B cell (primary cell): ENCODE measurements at regions not wholly inside any gene's neighbourhood (a gene's known extent, or its start where the extent isn't known, plus 50 kb on each side); places are given as distances from the start of the nearest gene placed in this dataset.

Experiments used
- ATAC-seq: fragments of 200-7000 bp; cut with Tn5 transposase; one replicate; pipeline ENCODE4 v1.10.0; 2021; ENCODE audit warnings: low read depth, mild to moderate bottlenecking, moderate number of reproducible peaks, moderate library complexity
- CTCF ChIA-PET: fragments of 350-600 bp; sonication (Branson Sonifier 250); formaldehyde crosslinking; loops from one replicate; lab custom pipeline; 2021; ENCODE audit warnings: antibody characterized with exemption, inconsistent platforms; lab: Charles Lee
- POLR2A ChIA-PET: fragments of 350-600 bp; sonication (Branson Sonifier 250); formaldehyde crosslinking; loops from one replicate; lab custom pipeline; 2021; ENCODE audit warnings: antibody characterized with exemption; lab: Charles Lee
- DNase-seq: peaks from one replicate; pipeline ENCODE4 v3.0.0; 2013
- H2AFZ ChIP-seq: 2 replicates; pipeline ENCODE4 v1.6.1; 2012; ENCODE audit warnings: mild to moderate bottlenecking, low read depth, low read length; ENCODE audit not compliant: insufficient read depth, poor library complexity, severe bottlenecking
- H3K27ac ChIP-seq, 2 donors: 1 replicate in 1 of 2; 2 replicates in 1 of 2; pipeline ENCODE4 v1.5.1; 2012 to 2013; ENCODE audit warnings: low read length in 2 of 2, mild to moderate bottlenecking in 2 of 2, moderate library complexity in 1 of 2
- H3K27me3 ChIP-seq, 4 experiments: fragments of 200-600 bp in 1 of 4; sonication (generic) in 1 of 4; replicated peaks in 1 of 4; 1 replicate in 2 of 4; 2 replicates in 2 of 4; pipeline versions ENCODE4 v1.6.1 to v1.7.0; 2013 to 2016; ENCODE audit warnings: low read length in 3 of 4, mild to moderate bottlenecking in 2 of 4, mixed read lengths in 1 of 4, moderate library complexity in 1 of 4; ENCODE audit not compliant: insufficient read depth in 4 of 4, control insufficient read depth in 3 of 4; ENCODE audit errors: control extremely low read depth in 1 of 4
- H3K36me3 ChIP-seq, 2 experiments: replicated peaks in 1 of 2; 1 replicate in 1 of 2; 2 replicates in 1 of 2; pipeline versions ENCODE4 v1.6.1 to v1.7.1; 2013; ENCODE audit warnings: low read length in 1 of 2; ENCODE audit not compliant: insufficient read depth in 2 of 2, control insufficient read depth in 1 of 2; ENCODE audit errors: control extremely low read depth in 1 of 2, extremely low read depth in 1 of 2
- H3K4me1 ChIP-seq, 2 donors: fragments of 200-600 bp in 1 of 2; sonication (generic) in 1 of 2; 1 replicate in 1 of 2; 2 replicates in 1 of 2; pipeline versions ENCODE4 v1.5.1 to v1.6.1; 2013 to 2017; ENCODE audit warnings: low read length in 2 of 2; ENCODE audit not compliant: control insufficient read depth in 2 of 2, insufficient read depth in 2 of 2
- H3K4me2 ChIP-seq: replicated peaks from 2 replicates; pipeline ENCODE3; 2012; ENCODE audit warnings: mild to moderate bottlenecking, low read depth, low read length; ENCODE audit not compliant: poor library complexity, severe bottlenecking
- H3K4me3 ChIP-seq, 5 experiments: fragments of 200-600 bp in 1 of 5; sonication (generic) in 1 of 5; 1 replicate in 3 of 5; 2 replicates in 2 of 5; pipeline versions ENCODE4 v1.5.1 to v1.7.0; 2011 to 2016; ENCODE audit warnings: low read length in 4 of 5, mild to moderate bottlenecking in 4 of 5, low read depth in 2 of 5, control low read depth in 1 of 5, moderate library complexity in 1 of 5; ENCODE audit not compliant: insufficient read depth in 1 of 5; ENCODE audit errors: control extremely low read depth in 1 of 5, extremely low read depth in 1 of 5
- H3K79me2 ChIP-seq: fragments of 200-600 bp; sonication (generic); one replicate; pipeline ENCODE4 v1.6.0; 2016; ENCODE audit warnings: low read length; ENCODE audit not compliant: control insufficient read depth, insufficient read depth
- H3K9ac ChIP-seq: fragments of 200-600 bp; sonication (generic); 2 replicates; pipeline ENCODE4 v1.6.1; 2017; ENCODE audit warnings: mild to moderate bottlenecking, low read length, moderate library complexity
- H3K9me3 ChIP-seq, 3 donors: one replicate each; pipeline versions ENCODE4 v1.6.1 to v1.7.1; 2013; ENCODE audit warnings: low read length in 2 of 3; ENCODE audit not compliant: control insufficient read depth in 2 of 3, insufficient read depth in 1 of 3; ENCODE audit errors: control extremely low read depth in 1 of 3
- H4K20me1 ChIP-seq: 2 replicates; pipeline ENCODE4 v1.6.0; 2012; ENCODE audit warnings: mild to moderate bottlenecking, low read length; ENCODE audit not compliant: insufficient read depth, control insufficient read depth, poor library complexity, severe bottlenecking
- H3K27ac Mint-ChIP-seq: one replicate; pipeline ENCODE4 v1.8.0; 2021; ENCODE audit warnings: mixed read lengths
- H3K27me3 Mint-ChIP-seq: one replicate; pipeline ENCODE4 v1.8.0; 2021; ENCODE audit warnings: mixed read lengths
- H3K4me1 Mint-ChIP-seq: one replicate; pipeline ENCODE4 v1.8.0; 2021; ENCODE audit warnings: mixed read lengths
- H3K4me3 Mint-ChIP-seq: one replicate; pipeline ENCODE4 v1.8.0; 2021; ENCODE audit warnings: mixed read lengths
- H3K9me3 Mint-ChIP-seq: one replicate; pipeline ENCODE4 v1.8.0; 2022; ENCODE audit warnings: mixed read lengths; ENCODE audit not compliant: insufficient read depth
- CTCF ChIP-seq: fragments of 200-600 bp; IDR thresholded peaks from one replicate; pipeline ENCODE4 v1.8.0; 2022; ENCODE audit warnings: antibody characterized with exemption, mild to moderate bottlenecking
- EZH2 ChIP-seq: IDR thresholded peaks from 2 replicates; pipeline ENCODE4 v1.6.1; 2012; ENCODE audit warnings: borderline replicate concordance, low read depth, mild to moderate bottlenecking, moderate library complexity, low read length; ENCODE audit not compliant: insufficient read depth, poor library complexity, severe bottlenecking
- WGBS: methylation state at CpG from one replicate; pipeline ENCODE4 v1.1.5; 2013; ENCODE audit warnings: missing lambda C conversion rate; ENCODE audit not compliant: insufficient coverage; 5-methylcytosine and 5-hydroxymethylcytosine counted together
- intact Hi-C: fragments of 100-400 bp; cut with micrococcal nuclease; formaldehyde crosslinking; loops from one replicate; pipeline ENCODE4 v1.10.0; 2022

GRCh38 chr21:23155281-23155680 is 2157.1 kb downstream of the NCAM2 start:
- no peaks in the 10 kb centered on the region for H3K9me3 ChIP-seq
- DNase-seq = no peak
- H3K27me3 Mint-ChIP-seq = no peaks in the 10 kb centered on the region
- ChIA-PET POLR2A (no interaction called here), CTCF (no interaction called here)
- no peak overlapping the region for H3K4me2 ChIP-seq
- H3K79me2 ChIP-seq = no peaks in the 10 kb centered on the region
- H4K20me1 ChIP-seq = no peaks in the 10 kb centered on the region
- H3K27me3 ChIP-seq = no peaks in the 10 kb centered on the region
- H3K4me3 ChIP-seq = no peak overlapping the region
- ATAC-seq = no peak
- H3K9me3 Mint-ChIP-seq = no peaks in the 10 kb centered on the region
- no peak overlapping the region for H3K27ac ChIP-seq
- H3K4me1 Mint-ChIP-seq = no peaks in the 10 kb centered on the region
- intact Hi-C loops = no loop called here
- H3K27ac Mint-ChIP-seq = no peak overlapping the region
- H3K4me1 ChIP-seq = no peaks in the 10 kb centered on the region
- no peak overlapping the region for H2AFZ ChIP-seq
- no peaks in the 10 kb centered on the region for H3K36me3 ChIP-seq
- no peak for TF ChIP-seq EZH2
- TF ChIP-seq CTCF = no peak
- H3K9ac ChIP-seq = no peak overlapping the region
- no peak overlapping the region for H3K4me3 Mint-ChIP-seq
- no CpG with 5 or more reads among the region's 2 CpGs for WGBS

- POLR2A ChIA-PET = no interaction called here
- no peak overlapping the region for H3K4me2 ChIP-seq
Observed at GRCh38 chr21:23160914-23161313, 2162.7 kb downstream of the NCAM2 start.

More at GRCh38 chr21:23160914-23161313, 2162.7 kb downstream of the NCAM2 start:
- H2AFZ ChIP-seq = no peak overlapping the region
- no peak overlapping the region for H3K27ac ChIP-seq
- H3K4me1 ChIP-seq = no peaks in the 10 kb centered on the region
- H3K36me3 ChIP-seq = no peaks in the 10 kb centered on the region
- TF ChIP-seq CTCF = no peak
- H3K9me3 Mint-ChIP-seq = no peaks in the 10 kb centered on the region
- H3K4me3 Mint-ChIP-seq = no peak overlapping the region
- H3K9me3 ChIP-seq = peaks cover 0 to 1% (median 0%) of the 10 kb centered on the region in 3 donors
- H3K4me3 ChIP-seq = no peak overlapping the region
- no peak overlapping the region for H3K27ac Mint-ChIP-seq
- ATAC-seq (no peak), DNase-seq (no peak)
- no peaks in the 10 kb centered on the region for H3K27me3 Mint-ChIP-seq
- no peaks in the 10 kb centered on the region for H3K27me3 ChIP-seq
- no peaks in the 10 kb centered on the region for H4K20me1 ChIP-seq
- no peaks in the 10 kb centered on the region for H3K4me1 Mint-ChIP-seq
- intact Hi-C loops = no loop called here
- no CpG with 5 or more reads among the region's 1 CpG for WGBS
- CTCF ChIA-PET = no interaction called here
- no peaks in the 10 kb centered on the region for H3K79me2 ChIP-seq
- H3K9ac ChIP-seq = no peak overlapping the region
